ENCODE measurements at regions not wholly inside any gene's neighbourhood (a gene's known extent, or its start where the extent isn't known, plus 50 kb on each side); places are given as distances from the start of the nearest gene placed in this dataset.
"Not testable (repeated sequence)": the region's sequence is repeated elsewhere in the genome, so short reads cannot be mapped to it uniquely, and the experiment has no call there.

GRCh38 chr13:71214357-71214756 is 652.6 kb downstream of the DACH1 start:
- no peak for DNase-seq (ENCODE audit: low spot score)

- no peak for DNase-seq (ENCODE audit: low spot score)
Observed at GRCh38 chr13:71213252-71213821, 653.7 kb downstream of the DACH1 start.

DNA sequence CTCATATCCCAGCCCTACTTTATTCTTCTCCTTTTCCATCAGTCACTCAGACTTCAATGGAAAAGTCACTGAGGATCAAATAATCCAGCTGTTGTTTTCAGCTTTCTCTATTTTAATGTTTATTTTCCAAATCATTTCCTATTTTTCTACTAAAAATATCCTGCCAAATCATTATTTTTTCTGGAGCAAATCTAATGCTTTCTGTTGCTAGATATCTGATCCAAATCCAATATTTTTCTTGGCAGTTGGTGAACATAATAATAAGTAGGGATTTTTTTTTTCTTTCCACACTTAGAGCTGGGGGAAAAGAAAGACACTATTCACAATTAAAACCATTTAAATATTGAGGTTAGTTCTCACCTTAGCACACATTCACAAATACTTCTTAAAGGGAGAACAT is 656.1 kb downstream of the DACH1 start:
- DNase-seq (ENCODE audit: low spot score): no peak

DNA sequence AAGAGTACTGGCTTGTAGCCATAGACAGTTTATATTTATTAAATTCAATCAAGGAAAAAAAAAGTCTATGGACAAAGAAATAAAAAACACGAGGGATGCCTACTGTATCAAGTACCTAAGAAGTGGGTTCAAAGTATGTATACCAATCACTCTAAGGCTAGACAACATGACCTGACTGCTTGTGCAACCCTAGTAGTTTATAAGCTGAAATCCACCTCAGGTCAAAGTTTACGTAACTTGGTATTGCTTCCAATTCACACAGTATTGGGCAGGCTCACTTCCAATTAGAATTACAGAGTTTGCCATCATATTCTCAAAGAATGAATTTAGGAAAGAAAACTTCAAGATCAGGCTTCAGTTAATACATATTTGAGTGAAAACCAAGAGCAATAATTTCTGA is 657.8 kb downstream of the DACH1 start:
- no peak for DNase-seq (ENCODE audit: low spot score)

- not testable (repeated sequence) for DNase-seq (ENCODE audit: low spot score)
Observed at GRCh38 chr13:71184583-71184982, 682.4 kb downstream of the DACH1 start.

GRCh38 chr13:71183352-71183751 is 683.7 kb downstream of the DACH1 start:
- DNase-seq (ENCODE audit: low spot score): not testable (repeated sequence)

- DNase-seq (ENCODE audit: low spot score): no peak
Observed at GRCh38 chr13:71171740-71172139, 695.3 kb downstream of the DACH1 start.

DNA sequence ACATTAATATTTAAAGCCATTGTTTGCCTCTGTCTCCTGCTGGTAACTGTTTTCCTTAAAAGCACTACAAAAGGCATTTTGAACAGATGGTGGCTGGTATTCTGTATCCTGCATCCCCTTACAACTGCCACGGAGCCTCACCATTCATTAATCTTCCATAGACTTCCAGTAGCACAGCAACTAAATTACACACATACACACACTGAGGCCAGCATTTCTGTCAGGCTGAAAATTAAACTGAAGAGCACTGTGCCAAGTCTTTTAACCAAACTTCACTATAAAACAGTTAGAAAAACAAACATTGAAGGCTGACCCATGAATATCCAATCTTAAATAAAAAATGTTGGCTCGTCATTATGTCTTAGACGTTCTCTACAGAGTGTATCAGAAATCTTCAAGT is 697.8 kb downstream of the DACH1 start:
- no peak for DNase-seq (ENCODE audit: low spot score)

- no peak for DNase-seq (ENCODE audit: low spot score)
Observed at GRCh38 chr13:71156550-71156949, 710.5 kb downstream of the DACH1 start.

DNA sequence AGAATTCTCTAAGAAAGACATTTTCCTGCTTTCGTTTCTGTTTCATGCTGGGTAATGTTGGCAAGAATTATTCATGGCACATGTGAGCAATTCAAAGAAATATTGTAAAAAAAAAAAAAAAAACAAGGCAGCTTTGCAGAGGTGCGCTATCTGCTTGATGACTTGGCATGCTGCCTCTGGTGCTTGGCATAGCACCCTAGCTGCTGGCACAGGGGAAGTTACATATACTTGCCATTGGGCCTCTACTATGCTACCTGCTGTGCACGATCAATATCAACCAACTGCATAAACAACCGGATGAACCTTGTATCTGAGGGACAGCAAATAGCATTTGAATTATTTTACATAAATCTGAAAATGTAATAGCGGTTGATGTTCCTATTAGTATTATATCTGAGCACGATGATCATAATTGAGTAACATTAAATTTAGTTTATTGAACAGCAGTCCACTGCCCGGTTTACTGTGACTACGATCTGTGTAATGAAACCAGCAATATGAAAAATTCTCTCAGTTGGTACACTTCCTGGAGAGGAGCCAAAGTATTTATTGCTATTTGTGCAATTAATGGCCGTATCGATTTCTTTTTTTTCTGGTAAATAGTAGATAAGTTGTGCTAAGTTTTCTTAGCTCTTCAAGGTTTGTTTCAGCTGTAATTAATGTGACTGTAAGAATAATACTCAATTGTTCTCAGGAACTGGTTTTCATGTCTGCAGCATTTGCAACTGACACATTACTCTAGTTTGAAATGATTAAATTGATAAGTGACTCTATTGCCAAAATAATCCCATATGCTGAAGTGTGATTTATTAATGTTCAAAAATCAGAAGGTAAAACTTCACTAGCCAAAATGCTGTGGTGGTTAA is 717.3 kb downstream of the DACH1 start:
- DNase-seq (ENCODE audit: low spot score): no peak

GRCh38 chr13:71149046-71149445 is 718.0 kb downstream of the DACH1 start:
- no peak for DNase-seq (ENCODE audit: low spot score)

DNA sequence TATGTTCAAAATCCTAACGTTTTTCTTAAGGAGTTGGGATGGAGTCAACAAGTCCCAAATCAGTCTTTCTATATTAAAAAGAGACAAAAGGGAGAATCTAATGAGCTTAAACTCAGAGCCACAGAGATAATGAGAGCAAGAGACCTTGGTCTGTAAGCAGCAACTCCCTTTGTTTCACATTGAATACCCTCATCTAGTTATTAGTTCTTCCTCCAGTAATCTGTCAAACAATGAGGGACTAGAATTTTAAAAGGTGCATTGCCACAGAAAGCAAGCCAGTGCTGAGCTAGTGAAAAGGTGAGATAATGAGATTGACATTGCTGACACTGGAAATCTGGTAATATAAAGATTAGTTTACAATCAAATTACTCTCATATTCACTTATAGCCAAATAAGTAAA is 718.6 kb downstream of the DACH1 start:
- DNase-seq (ENCODE audit: low spot score): no peak

DNA sequence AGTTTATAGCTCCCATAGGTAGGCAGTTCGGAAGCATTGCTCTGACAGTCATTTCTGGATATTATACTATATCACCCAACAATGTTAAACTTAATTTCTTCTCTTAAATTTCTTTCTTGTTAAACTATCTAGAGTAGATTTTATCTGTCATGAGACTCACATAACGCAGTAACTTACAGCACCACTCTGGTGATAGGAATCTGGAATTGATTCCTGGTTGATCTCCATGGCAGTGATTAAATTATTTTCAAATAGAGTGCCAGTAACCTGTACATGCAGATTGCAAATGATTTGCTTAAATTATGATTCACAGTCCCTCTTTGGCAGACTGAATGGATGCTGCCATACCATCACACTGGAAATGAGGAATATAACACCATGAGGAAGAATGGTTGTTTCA is 722.1 kb downstream of the DACH1 start:
- DNase-seq (ENCODE audit: low spot score): no peak

GRCh38 chr13:71137101-71137500 is 729.9 kb downstream of the DACH1 start:
- no peak for DNase-seq (ENCODE audit: low spot score)

- DNase-seq (ENCODE audit: low spot score): no peak
Observed at GRCh38 chr13:71124230-71124629, 742.8 kb downstream of the DACH1 start.

GRCh38 chr13:71118779-71119364 is 748.1 kb downstream of the DACH1 start:
- no peak for DNase-seq (ENCODE audit: low spot score)

DNA sequence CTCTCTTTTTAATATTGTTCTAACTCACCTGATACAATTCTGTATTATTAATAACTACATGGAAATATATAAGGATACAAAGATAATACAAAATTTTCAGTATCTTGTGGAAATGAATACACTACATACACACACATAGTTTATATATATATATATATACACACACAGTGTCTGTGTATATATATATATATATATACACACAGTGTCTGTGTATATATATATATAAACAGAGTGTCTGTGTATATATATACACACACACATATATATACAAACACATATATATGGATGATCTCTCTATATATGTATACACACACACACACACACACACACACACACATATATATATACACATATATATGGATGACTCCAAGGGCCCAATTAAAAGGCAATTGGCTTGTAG is 749.1 kb downstream of the DACH1 start:
- DNase-seq (ENCODE audit: low spot score): no peak

DNA sequence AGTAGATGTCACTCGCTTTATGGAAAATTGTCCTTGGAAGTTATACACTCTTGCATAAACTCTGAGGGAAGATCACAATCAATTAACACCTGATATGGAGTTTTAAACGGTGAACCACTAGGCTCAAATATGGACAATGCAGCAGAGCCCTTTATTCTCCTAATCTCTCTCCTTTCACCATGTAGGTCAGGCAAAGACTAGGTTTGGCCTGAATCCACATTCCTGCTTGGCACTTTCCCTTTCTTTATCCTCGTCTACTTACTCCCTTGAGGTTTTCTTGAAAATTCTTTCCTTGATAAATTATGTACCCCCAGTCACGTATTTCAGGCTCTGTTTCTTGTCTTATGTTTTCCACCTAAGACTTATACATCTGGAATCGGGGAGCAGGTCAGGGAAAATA is 751.7 kb downstream of the DACH1 start:
- no peak for DNase-seq (ENCODE audit: low spot score)

- DNase-seq (ENCODE audit: low spot score): no peak
Observed at GRCh38 chr13:71096421-71096820, 770.6 kb downstream of the DACH1 start.

DNA sequence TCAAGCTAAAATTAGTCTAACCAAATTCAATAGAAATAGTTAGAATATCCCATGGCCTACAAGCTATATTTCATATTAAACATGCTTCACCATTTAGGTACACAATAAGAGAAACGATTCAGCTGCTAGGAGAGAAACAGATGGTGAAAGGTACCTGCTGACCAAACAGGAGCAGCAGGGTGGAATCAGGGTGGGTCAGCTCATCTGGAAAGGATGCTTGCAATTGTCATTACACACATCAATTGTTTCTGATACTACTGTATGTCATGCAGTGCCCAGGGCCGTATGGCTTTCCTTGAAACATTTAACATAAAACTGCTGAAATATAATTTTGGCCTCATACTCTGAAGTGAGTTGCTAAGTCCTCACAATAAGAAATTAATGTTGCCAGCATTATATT is 776.0 kb downstream of the DACH1 start:
- no peak for DNase-seq (ENCODE audit: low spot score)

DNA sequence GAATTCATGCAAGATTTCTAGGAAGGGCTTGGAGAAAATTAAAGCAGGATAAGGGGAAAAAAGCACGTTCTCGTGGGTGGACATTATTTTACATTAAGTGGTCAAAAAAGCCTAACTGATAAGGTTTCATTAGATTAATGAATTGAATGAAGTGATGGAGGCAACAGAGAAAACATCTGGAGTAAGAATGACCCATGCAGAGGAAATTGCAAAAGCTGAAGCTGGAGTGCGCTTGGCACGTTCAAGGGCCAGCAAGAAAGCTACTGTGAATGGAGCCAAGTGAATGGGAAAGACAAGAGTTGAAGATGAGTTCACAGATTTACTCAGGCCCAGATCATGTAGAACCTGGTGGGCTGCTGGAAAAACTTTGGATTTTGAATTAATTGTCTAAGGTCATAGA is 777.9 kb downstream of the DACH1 start:
- no peak for DNase-seq (ENCODE audit: low spot score)

DNA sequence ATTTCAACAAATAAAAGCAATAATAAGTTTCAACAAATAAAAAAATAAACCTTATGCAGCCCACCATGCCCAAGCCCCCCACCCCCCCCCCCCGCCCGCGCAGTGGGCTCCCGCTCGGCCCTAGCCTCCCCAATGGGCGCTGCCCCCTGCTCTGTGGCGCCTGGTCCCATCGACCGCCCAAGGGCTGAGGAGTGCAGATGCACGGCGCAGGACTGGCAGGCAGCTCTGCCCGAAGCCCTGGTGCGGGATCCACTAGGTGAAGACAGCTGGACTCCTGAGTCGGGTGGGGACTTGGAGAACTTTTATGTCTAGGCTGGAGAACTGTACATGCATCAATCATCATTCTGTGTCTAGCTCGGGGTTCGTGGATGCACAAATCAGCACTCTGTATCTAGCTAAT is 779.6 kb downstream of the DACH1 start:
- DNase-seq (ENCODE audit: low spot score): no peak

DNA sequence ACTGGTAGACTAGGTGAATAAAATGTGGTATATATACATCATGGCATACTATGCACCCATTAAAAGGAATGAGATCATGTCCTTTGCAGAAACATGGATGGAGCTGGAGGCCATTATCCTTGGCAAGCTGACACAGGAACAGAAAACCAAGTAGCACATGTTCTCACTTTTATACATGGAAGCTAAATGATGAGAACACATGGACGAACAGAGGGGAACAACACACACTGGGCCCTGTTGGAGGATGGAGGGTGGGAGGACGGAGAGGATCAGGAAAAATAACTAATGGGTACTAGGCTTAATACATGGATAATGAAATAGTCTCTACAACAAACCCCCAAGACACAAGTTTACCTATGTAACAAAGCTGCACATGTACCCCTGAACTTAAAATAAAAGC is 780.0 kb downstream of the DACH1 start:
- no peak for DNase-seq (ENCODE audit: low spot score)

DNA sequence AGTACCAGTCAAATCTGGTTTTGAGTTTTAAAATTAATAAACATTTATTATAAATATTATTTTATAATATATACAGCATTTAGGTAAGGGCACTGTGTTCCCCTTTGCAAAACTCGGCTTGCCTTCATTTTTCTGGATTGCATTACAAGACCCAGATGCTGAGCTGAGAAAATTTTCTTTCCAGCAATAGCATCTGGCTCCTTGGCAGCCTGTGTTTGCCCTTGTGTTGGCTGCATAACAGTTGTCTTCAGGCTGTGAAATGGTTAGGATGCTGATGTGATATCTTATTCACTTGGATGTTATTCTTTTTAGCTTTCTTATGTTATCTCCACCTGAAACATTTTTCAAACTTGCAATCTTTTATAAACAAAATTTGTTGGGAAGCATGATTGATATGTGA is 784.4 kb downstream of the DACH1 start:
- no peak for DNase-seq (ENCODE audit: low spot score)
